ENCODE measurements at regions not wholly inside any gene's neighbourhood (a gene's known extent, or its start where the extent isn't known, plus 50 kb on each side); places are given as distances from the start of the nearest gene placed in this dataset.

GRCh38 chr2:226158940-226159339, 640.7 kb downstream of the IRS1 start:
- Histone ChIP-seq H3K4me3 (no peak overlapping the region), H3K27me3 (no peaks in the 10 kb centered on the region), H3K27ac (replicated peaks in 1 of 4) (no peak overlapping the region), H3K36me3 (no peaks in the 10 kb centered on the region), H3K4me1 (no peaks in the 10 kb centered on the region), H3K9me3 (no peaks in the 10 kb centered on the region)
- no peak for TF ChIP-seq POLR2AphosphoS5 (IDR thresholded peaks at IDR 0.05)
- no peak for DNase-seq (ENCODE audit: extremely low spot score)
- intact Hi-C loops (cut with DNase I): no loop called here
- 94% methylated on average over 2 of the region's 2 CpGs for WGBS

GRCh38 chr2:226158229-226158628, 641.4 kb downstream of the IRS1 start:
- no peak for TF ChIP-seq POLR2A (IDR thresholded peaks at IDR 0.05; ENCODE audit: low read depth)
- no peak for TF ChIP-seq EP300 (IDR thresholded peaks at IDR 0.05)
- no peak for TF ChIP-seq CTCF (IDR thresholded peaks at IDR 0.05)
- TF ChIP-seq POLR2AphosphoS5 (IDR thresholded peaks at IDR 0.05): no peak
- Histone ChIP-seq H3K36me3 (no peaks in the 10 kb centered on the region), H3K4me3 (no peak overlapping the region), H3K9me3 (no peaks in the 10 kb centered on the region), H3K27ac (replicated peaks in 1 of 4) (no peak overlapping the region), H3K4me1 (no peaks in the 10 kb centered on the region), H3K27me3 (no peaks in the 10 kb centered on the region)
- DNase-seq (ENCODE audit: extremely low spot score): no peak
- intact Hi-C loops (cut with DNase I): no loop called here
- 100% methylated on average over 1 of the region's 1 CpG for WGBS

- WGBS: 74% methylated on average over 5 of the region's 5 CpGs
- H3K36me3 ChIP-seq: no peaks in the 10 kb centered on the region
- H3K4me1 ChIP-seq: no peaks in the 10 kb centered on the region
- H3K27me3 ChIP-seq: no peaks in the 10 kb centered on the region
- intact Hi-C loops (cut with DNase I): no loop called here
- no peak overlapping the region for H3K4me3 ChIP-seq
- TF ChIP-seq CTCF (IDR thresholded peaks at IDR 0.05) (no peak), EP300 (IDR thresholded peaks at IDR 0.05) (no peak), POLR2AphosphoS5 (IDR thresholded peaks at IDR 0.05) (no peak), POLR2A (IDR thresholded peaks at IDR 0.05; ENCODE audit: low read depth) (no peak)
- no peak for DNase-seq (ENCODE audit: extremely low spot score)
- no peaks in the 10 kb centered on the region for H3K9me3 ChIP-seq
- H3K27ac ChIP-seq (replicated peaks in 1 of 4): no peak overlapping the region
Measured at GRCh38 chr2:226155093-226155875, 644.3 kb downstream of the IRS1 start.

- H3K36me3 ChIP-seq: no peaks in the 10 kb centered on the region
- no peaks in the 10 kb centered on the region for H3K4me1 ChIP-seq
- DNase-seq (ENCODE audit: extremely low spot score): no peak
- no peak overlapping the region for H3K4me3 ChIP-seq
- H3K9me3 ChIP-seq: no peaks in the 10 kb centered on the region
- 45% methylated on average over 3 of the region's 3 CpGs for WGBS
- H3K27me3 ChIP-seq: no peaks in the 10 kb centered on the region
- intact Hi-C loops (cut with DNase I): no loop called here
- no peak overlapping the region for H3K27ac ChIP-seq (replicated peaks in 1 of 4)
- TF ChIP-seq POLR2A (IDR thresholded peaks at IDR 0.05; ENCODE audit: low read depth) (no peak), POLR2AphosphoS5 (IDR thresholded peaks at IDR 0.05) (no peak), CTCF (IDR thresholded peaks at IDR 0.05) (no peak), EP300 (IDR thresholded peaks at IDR 0.05) (no peak)
Measured at GRCh38 chr2:226154610-226155009, 645.0 kb downstream of the IRS1 start.

- 91% methylated on average over 3 of the region's 3 CpGs for WGBS
- no peaks in the 10 kb centered on the region for H3K9me3 ChIP-seq
- TF ChIP-seq POLR2A (IDR thresholded peaks at IDR 0.05; ENCODE audit: low read depth) (no peak), CTCF (IDR thresholded peaks at IDR 0.05) (no peak), POLR2AphosphoS5 (IDR thresholded peaks at IDR 0.05) (no peak), EP300 (IDR thresholded peaks at IDR 0.05) (no peak)
- intact Hi-C loops (cut with DNase I): no loop called here
- DNase-seq (ENCODE audit: extremely low spot score): no peak
- no peaks in the 10 kb centered on the region for H3K36me3 ChIP-seq
- H3K4me1 ChIP-seq: no peaks in the 10 kb centered on the region
- H3K4me3 ChIP-seq: no peak overlapping the region
- no peak overlapping the region for H3K27ac ChIP-seq (replicated peaks in 1 of 4)
- no peaks in the 10 kb centered on the region for H3K27me3 ChIP-seq
Measured at GRCh38 chr2:226153553-226153952, 646.1 kb downstream of the IRS1 start.

Measured in esophagus muscularis mucosa (tissue), 4 donors.